Astrocyte (in vitro differentiated cells and primary cell): ENCODE measurements at regions not wholly inside any gene's neighbourhood (a gene's known extent, or its start where the extent isn't known, plus 50 kb on each side); places are given as distances from the start of the nearest gene placed in this dataset.

Experiments
- EZH2 ChIP-seq: IDR thresholded peaks from 2 replicates; pipeline ENCODE4 v1.6.1; 2012; ENCODE audit warnings: mild to moderate bottlenecking, low read length, inconsistent platforms; ENCODE audit not compliant: insufficient read depth
- TF ChIP-seq, protein P1 (sequence below): IDR thresholded peaks from 2 replicates; pipeline ENCODE4 v1.5.1; 2011; ENCODE audit warnings: low read depth, mild to moderate bottlenecking, inconsistent platforms, low read length, moderate library complexity; ENCODE audit not compliant: insufficient read depth

DNA sequence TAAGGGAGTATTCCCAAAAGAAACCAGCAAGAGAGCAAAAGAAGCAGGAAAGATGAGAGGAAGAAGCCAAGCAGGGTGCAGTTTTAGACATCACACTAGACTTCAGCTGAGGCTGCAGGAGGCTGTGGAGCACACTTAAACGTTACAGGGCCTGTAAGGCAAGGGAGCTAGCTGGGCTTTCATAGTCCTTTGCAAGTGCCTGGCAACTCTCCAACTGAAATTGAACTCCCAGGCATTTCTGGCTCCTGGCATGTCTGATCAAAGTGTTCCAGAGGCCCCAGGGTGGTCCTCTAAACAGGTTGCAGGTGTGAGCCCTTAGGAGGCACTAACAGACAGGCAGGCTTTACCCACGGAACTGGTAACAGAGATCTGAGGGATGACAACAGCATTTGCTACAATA lies 750.2 kb downstream of the XPNPEP1 start:
- TF ChIP-seq, protein P1, sequence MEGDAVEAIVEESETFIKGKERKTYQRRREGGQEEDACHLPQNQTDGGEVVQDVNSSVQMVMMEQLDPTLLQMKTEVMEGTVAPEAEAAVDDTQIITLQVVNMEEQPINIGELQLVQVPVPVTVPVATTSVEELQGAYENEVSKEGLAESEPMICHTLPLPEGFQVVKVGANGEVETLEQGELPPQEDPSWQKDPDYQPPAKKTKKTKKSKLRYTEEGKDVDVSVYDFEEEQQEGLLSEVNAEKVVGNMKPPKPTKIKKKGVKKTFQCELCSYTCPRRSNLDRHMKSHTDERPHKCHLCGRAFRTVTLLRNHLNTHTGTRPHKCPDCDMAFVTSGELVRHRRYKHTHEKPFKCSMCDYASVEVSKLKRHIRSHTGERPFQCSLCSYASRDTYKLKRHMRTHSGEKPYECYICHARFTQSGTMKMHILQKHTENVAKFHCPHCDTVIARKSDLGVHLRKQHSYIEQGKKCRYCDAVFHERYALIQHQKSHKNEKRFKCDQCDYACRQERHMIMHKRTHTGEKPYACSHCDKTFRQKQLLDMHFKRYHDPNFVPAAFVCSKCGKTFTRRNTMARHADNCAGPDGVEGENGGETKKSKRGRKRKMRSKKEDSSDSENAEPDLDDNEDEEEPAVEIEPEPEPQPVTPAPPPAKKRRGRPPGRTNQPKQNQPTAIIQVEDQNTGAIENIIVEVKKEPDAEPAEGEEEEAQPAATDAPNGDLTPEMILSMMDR, result no peak
- no peak for TF ChIP-seq EZH2
